Neural progenitor cell (in vitro differentiated cells): ENCODE measurements at regions not wholly inside any gene's neighbourhood (a gene's known extent, or its start where the extent isn't known, plus 50 kb on each side); places are given as distances from the start of the nearest gene placed in this dataset.

Experiments used
- DNase-seq: peaks from one replicate; pipeline ENCODE4 v3.0.0-alpha.2; 2016; ENCODE audit warnings: low spot score
- H2AFZ ChIP-seq: fragments of 200-600 bp; sonication (generic); replicated peaks from 2 replicates; pipeline ENCODE4 v1.6.1; 2016; ENCODE audit warnings: antibody characterized with exemption
- H3F3A ChIP-seq: fragments of 200-600 bp; sonication (generic); 2 replicates; pipeline ENCODE4 v1.6.1; 2016; ENCODE audit warnings: antibody characterized with exemption, low read depth
- H3K27ac ChIP-seq: fragments of 200-600 bp; sonication (generic); 2 replicates; pipeline ENCODE4 v1.5.1; 2016; ENCODE audit warnings: mild to moderate bottlenecking
- H3K27me3 ChIP-seq: fragments of 200-600 bp; sonication (generic); 2 replicates; pipeline ENCODE4 v1.6.1; 2016; ENCODE audit warnings: mild to moderate bottlenecking, moderate library complexity
- H3K36me3 ChIP-seq: fragments of 200-600 bp; sonication (generic); 2 replicates; pipeline ENCODE4 v1.5.1; 2016
- H3K4me1 ChIP-seq: fragments of 200-600 bp; sonication (generic); 2 replicates; pipeline ENCODE4 v1.6.1; 2016; ENCODE audit warnings: mixed run types
- H3K4me2 ChIP-seq: fragments of 200-600 bp; sonication (generic); 2 replicates; pipeline ENCODE4 v1.6.1; 2016
- H3K4me3 ChIP-seq: fragments of 200-600 bp; sonication (generic); 2 replicates; pipeline ENCODE4 v1.5.1; 2016
- H3K79me2 ChIP-seq: fragments of 200-600 bp; sonication (generic); 2 replicates; pipeline ENCODE4 v1.6.1; 2016; ENCODE audit warnings: low read depth
- H3K9ac ChIP-seq: fragments of 200-600 bp; sonication (generic); 2 replicates; pipeline ENCODE4 v1.6.1; 2016
- H3K9me3 ChIP-seq: fragments of 200-600 bp; sonication (generic); 2 replicates; pipeline ENCODE4 v1.5.1; 2016; ENCODE audit warnings: low read depth
- H4K20me1 ChIP-seq: fragments of 200-600 bp; sonication (generic); 2 replicates; pipeline ENCODE4 v1.6.1; 2016; ENCODE audit warnings: low read depth
- H3K27ac Mint-ChIP-seq: 3 replicates; pipeline ENCODE4 v1.8.0; 2021; ENCODE audit warnings: mixed read lengths
- H3K27me3 Mint-ChIP-seq: 2 replicates; pipeline ENCODE4 v1.8.0; 2022; ENCODE audit warnings: low read depth, mild to moderate bottlenecking, inconsistent platforms, moderate library complexity, mixed read lengths; ENCODE audit not compliant: insufficient read depth
- H3K36me3 Mint-ChIP-seq: 3 replicates; pipeline ENCODE4 v1.8.0; 2021; ENCODE audit warnings: mixed read lengths
- H3K4me1 Mint-ChIP-seq: 3 replicates; pipeline ENCODE4 v1.8.0; 2021; ENCODE audit warnings: mixed read lengths
- H3K4me3 Mint-ChIP-seq: 3 replicates; pipeline ENCODE4 v1.8.0; 2021; ENCODE audit warnings: mild to moderate bottlenecking, moderate library complexity, mixed read lengths
- H3K9me3 Mint-ChIP-seq: 3 replicates; pipeline ENCODE4 v1.8.0; 2020; ENCODE audit warnings: mixed read lengths
- EZH2 ChIP-seq: fragments of 200-600 bp; sonication (generic); IDR thresholded peaks from 2 replicates; pipeline ENCODE4 v1.6.1; 2017; ENCODE audit warnings: antibody characterized with exemption, mild to moderate bottlenecking, moderate library complexity
- EZH2phosphoT487 ChIP-seq: fragments of 200-600 bp; sonication (generic); IDR thresholded peaks from 2 replicates; pipeline ENCODE4 v1.6.1; 2017; ENCODE audit warnings: antibody characterized with exemption
- TF ChIP-seq, protein P1 (sequence below): fragments of 200-600 bp; sonication (generic); IDR thresholded peaks from 2 replicates; pipeline ENCODE4 v1.5.1; 2017; ENCODE audit warnings: antibody characterized with exemption, mild to moderate bottlenecking

DNA sequence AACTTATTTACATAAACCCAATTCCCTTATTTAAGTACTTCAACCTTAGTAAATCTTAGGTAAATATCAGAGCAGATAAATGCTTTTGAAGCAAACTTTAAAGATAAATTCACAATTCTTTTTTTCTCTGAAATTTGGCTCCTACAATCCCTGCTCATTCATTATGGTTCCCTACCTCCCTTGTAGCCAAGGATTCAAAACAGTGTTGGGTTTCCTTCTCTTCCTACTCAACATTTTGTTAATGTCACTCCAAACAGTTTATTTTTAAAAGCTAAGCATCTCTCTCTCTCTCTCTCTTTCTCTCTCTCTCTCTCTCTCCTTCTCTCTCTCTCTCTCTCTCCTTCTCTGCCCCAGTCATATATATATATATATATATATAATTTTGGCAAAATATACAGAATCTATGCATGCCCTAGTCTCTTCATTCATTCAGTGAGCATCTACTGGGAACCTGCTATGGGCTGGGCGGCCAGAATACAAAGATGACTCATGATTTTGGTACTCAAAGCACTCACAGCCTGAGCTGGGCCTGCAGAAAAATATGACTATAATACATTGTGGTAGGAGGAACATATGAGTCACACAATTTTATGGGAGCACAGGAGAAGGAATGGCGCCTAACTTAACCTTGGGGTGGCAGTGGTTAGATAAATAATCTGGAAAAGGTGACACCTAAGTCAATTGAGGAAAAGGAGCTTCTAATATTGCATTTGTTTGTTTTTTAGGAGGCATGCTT lies 123.7 kb upstream of the DHRS4 start:
- Histone ChIP-seq H3K27me3 (no peaks in the 10 kb centered on the region), H3K4me1 (no peaks in the 10 kb centered on the region), H3K79me2 (no peaks in the 10 kb centered on the region), H3K9me3 (peaks cover 9% of the 10 kb centered on the region), H3K36me3 (no peaks in the 10 kb centered on the region), H4K20me1 (no peaks in the 10 kb centered on the region), H2AFZ (no peak overlapping the region), H3K4me3 (no peak overlapping the region), H3K9ac (no peak overlapping the region), H3K4me2 (no peak overlapping the region), H3F3A (no peaks in the 10 kb centered on the region), H3K27ac (no peak overlapping the region)
- H3K4me3 Mint-ChIP-seq = no peak overlapping the region
- H3K27me3 Mint-ChIP-seq = peaks cover 2% of the 10 kb centered on the region
- H3K36me3 Mint-ChIP-seq = no peaks in the 10 kb centered on the region
- no peak for TF ChIP-seq EZH2
- TF ChIP-seq, protein P1, sequence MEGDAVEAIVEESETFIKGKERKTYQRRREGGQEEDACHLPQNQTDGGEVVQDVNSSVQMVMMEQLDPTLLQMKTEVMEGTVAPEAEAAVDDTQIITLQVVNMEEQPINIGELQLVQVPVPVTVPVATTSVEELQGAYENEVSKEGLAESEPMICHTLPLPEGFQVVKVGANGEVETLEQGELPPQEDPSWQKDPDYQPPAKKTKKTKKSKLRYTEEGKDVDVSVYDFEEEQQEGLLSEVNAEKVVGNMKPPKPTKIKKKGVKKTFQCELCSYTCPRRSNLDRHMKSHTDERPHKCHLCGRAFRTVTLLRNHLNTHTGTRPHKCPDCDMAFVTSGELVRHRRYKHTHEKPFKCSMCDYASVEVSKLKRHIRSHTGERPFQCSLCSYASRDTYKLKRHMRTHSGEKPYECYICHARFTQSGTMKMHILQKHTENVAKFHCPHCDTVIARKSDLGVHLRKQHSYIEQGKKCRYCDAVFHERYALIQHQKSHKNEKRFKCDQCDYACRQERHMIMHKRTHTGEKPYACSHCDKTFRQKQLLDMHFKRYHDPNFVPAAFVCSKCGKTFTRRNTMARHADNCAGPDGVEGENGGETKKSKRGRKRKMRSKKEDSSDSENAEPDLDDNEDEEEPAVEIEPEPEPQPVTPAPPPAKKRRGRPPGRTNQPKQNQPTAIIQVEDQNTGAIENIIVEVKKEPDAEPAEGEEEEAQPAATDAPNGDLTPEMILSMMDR = no peak
- no peak for TF ChIP-seq EZH2phosphoT487
- H3K4me1 Mint-ChIP-seq = no peaks in the 10 kb centered on the region
- no peak for DNase-seq
- no peak overlapping the region for H3K27ac Mint-ChIP-seq
- no peaks in the 10 kb centered on the region for H3K9me3 Mint-ChIP-seq

DNA sequence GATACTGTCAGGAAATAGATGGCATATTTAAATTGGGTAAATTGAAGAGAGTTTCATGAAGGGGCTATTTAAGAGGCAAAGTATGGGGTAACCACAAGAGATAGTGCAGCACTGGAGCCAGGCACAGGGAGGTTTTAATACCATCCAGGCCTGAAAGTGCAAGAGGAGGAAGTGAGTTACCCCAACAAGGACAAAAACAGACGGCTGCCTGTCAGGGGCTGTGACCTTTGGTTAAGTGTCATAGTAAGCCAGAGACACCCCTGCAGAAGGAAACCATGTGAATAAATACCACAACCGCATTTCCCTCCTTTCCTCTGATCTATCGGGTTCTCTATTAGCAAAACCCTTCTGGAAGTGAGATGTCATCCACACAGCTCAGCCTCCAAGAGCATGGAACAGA lies 122.0 kb upstream of the DHRS4 start:
- Mint-ChIP-seq H3K27me3 (peaks cover 2% of the 10 kb centered on the region), H3K4me3 (no peak overlapping the region), H3K27ac (no peak overlapping the region), H3K36me3 (no peaks in the 10 kb centered on the region), H3K9me3 (no peaks in the 10 kb centered on the region), H3K4me1 (no peaks in the 10 kb centered on the region)
- no peak for DNase-seq
- Histone ChIP-seq H3K9ac (no peak overlapping the region), H2AFZ (no peak overlapping the region), H3K27ac (no peak overlapping the region), H3K27me3 (no peaks in the 10 kb centered on the region), H4K20me1 (no peaks in the 10 kb centered on the region), H3K4me3 (no peak overlapping the region), H3K79me2 (no peaks in the 10 kb centered on the region), H3F3A (no peaks in the 10 kb centered on the region), H3K9me3 (peaks cover 10% of the 10 kb centered on the region), H3K36me3 (no peaks in the 10 kb centered on the region), H3K4me1 (no peaks in the 10 kb centered on the region), H3K4me2 (no peak overlapping the region)
- TF ChIP-seq, protein P1 = no peak
- TF ChIP-seq EZH2phosphoT487 (no peak), EZH2 (no peak)

DNA sequence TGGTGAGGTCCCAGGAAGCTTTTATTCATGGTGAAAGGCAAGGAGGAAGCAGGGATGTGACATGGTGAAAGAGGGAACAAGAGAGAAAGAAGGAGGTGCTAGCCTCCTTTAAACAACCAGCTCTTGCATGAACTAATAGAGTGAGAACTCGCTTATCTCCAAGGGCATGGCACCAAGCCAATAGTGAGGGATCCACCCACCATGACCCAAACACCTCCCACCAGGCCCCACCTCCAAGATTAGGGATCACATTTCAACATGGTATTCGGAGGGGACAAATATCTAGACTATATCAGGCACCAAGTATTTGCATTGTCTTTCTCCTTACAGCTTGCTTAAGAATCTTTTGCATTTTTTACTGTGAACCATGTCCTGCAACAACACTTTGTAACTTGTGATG lies 91.9 kb upstream of the DHRS4 start:
- no peak overlapping the region for H3K27ac Mint-ChIP-seq
- Histone ChIP-seq H3K4me2 (no peak overlapping the region), H3K4me1 (no peaks in the 10 kb centered on the region), H4K20me1 (no peaks in the 10 kb centered on the region), H3K4me3 (no peak overlapping the region), H3K27ac (no peak overlapping the region), H3K27me3 (no peaks in the 10 kb centered on the region), H3K9ac (no peak overlapping the region), H3K36me3 (no peaks in the 10 kb centered on the region), H3K79me2 (no peaks in the 10 kb centered on the region), H3F3A (no peaks in the 10 kb centered on the region), H3K9me3 (peaks cover 10% of the 10 kb centered on the region), H2AFZ (no peak overlapping the region)
- DNase-seq = no peak
- H3K9me3 Mint-ChIP-seq = no peaks in the 10 kb centered on the region
- no peaks in the 10 kb centered on the region for H3K36me3 Mint-ChIP-seq
- peaks cover 4% of the 10 kb centered on the region for H3K27me3 Mint-ChIP-seq
- TF ChIP-seq, protein P1 = no peak
- TF ChIP-seq EZH2phosphoT487 (no peak), EZH2 (no peak)
- no peak overlapping the region for H3K4me3 Mint-ChIP-seq
- H3K4me1 Mint-ChIP-seq = peaks cover 11% of the 10 kb centered on the region
